Neural cell (in vitro differentiated cells): ENCODE measurements at regions not wholly inside any gene's neighbourhood (a gene's known extent, or its start where the extent isn't known, plus 50 kb on each side); places are given as distances from the start of the nearest gene placed in this dataset.

Source experiments
- CTCF ChIP-seq: fragments of 450-650 bp; IDR thresholded peaks from 2 replicates; pipeline ENCODE4 v1.5.1; 2014; ENCODE audit warnings: antibody characterized with exemption, mild to moderate bottlenecking, moderate library complexity; ENCODE audit not compliant: poor library complexity, severe bottlenecking
- EP300 ChIP-seq: fragments of 450-650 bp; conservative IDR thresholded peaks from 2 replicates; pipeline ENCODE4 v1.6.1; 2014; ENCODE audit warnings: antibody characterized with exemption, mild to moderate bottlenecking, moderate library complexity; ENCODE audit not compliant: poor library complexity, severe bottlenecking
- SMC3 ChIP-seq: fragments of 450-650 bp; conservative IDR thresholded peaks from 2 replicates; pipeline ENCODE4 v1.6.1; 2014; ENCODE audit warnings: antibody characterized with exemption, mild to moderate bottlenecking, moderate library complexity; ENCODE audit not compliant: poor library complexity

DNA sequence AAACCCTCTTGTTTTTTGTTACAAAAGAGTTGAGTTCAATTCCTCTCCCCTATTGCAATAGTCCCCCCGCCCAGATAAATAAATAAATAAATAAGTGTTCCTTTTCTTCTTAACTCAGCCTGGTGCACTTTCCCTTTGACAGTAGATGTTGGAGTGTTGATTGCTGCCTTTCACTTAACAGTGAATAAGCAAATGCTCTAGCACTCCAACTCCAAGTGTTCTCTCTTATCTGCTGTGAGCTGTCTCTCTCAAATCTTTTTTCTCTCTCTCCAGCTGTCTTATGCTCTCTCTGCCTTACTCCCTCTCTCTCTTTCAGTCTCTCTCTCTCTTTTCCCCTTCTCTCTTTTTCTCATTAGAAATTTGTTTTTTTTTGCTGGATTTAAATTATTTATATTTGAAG is 216.7 kb downstream of the TMX3 start:
- TF ChIP-seq EP300 (no peak), CTCF (no peak), SMC3 (no peak)
